GM10248 (cell line): ENCODE measurements at regions not wholly inside any gene's neighbourhood (a gene's known extent, or its start where the extent isn't known, plus 50 kb on each side); places are given as distances from the start of the nearest gene placed in this dataset.
"Not testable (repeated sequence)": the region's sequence is repeated elsewhere in the genome, so short reads cannot be mapped to it uniquely, and the experiment has no call there.

Experiments
- CTCF ChIA-PET: fragments of 300-600 bp; sonication (Branson Sonifier 250); formaldehyde crosslinking; extraction: SDS; loops from one replicate; lab custom pipeline; 2021; ENCODE audit warnings: antibody characterized with exemption; lab: Yijun Ruan, JAX
- POLR2A ChIA-PET: fragments of 350-650 bp; sonication (Branson Sonifier 250); formaldehyde crosslinking; extraction: SDS; loops from one replicate; lab custom pipeline; 2020; ENCODE audit warnings: antibody characterized with exemption; lab: Yijun Ruan, JAX
- DNase-seq: peaks from one replicate; pipeline ENCODE4 v3.0.0; 2012; ENCODE audit errors: extremely low spot score
- CTCF ChIP-seq: IDR thresholded peaks from 2 replicates; pipeline ENCODE4 v1.5.1; 2012; ENCODE audit warnings: mild to moderate bottlenecking, low read depth; ENCODE audit errors: extremely low read depth, missing control alignments, control extremely low read depth

GRCh38 chr4:10225096-10225495 lies 108.5 kb upstream of the WDR1 start:
- CTCF ChIA-PET: no interaction called here
- DNase-seq: no peak
- TF ChIP-seq CTCF: no peak
- POLR2A ChIA-PET: no interaction called here

GRCh38 chr4:10223782-10224181 lies 107.2 kb upstream of the WDR1 start:
- CTCF ChIA-PET: no interaction called here
- no peak for DNase-seq
- POLR2A ChIA-PET: no interaction called here
- TF ChIP-seq CTCF: no peak

GRCh38 chr4:10213481-10213880 lies 96.9 kb upstream of the WDR1 start:
- CTCF ChIA-PET: not testable (repeated sequence)

GRCh38 chr4:10212901-10213300 lies 96.3 kb upstream of the WDR1 start:
- ChIA-PET POLR2A (no interaction called here), CTCF (no interaction called here)
- no peak for DNase-seq
- TF ChIP-seq CTCF: no peak

More at GRCh38 chr4:10213481-10213880, 96.9 kb upstream of the WDR1 start:
- DNase-seq, POLR2A ChIA-PET: not testable (repeated sequence)

- CTCF ChIA-PET: no interaction called here
- POLR2A ChIA-PET: no interaction called here
- no peak for DNase-seq
- TF ChIP-seq CTCF: no peak
These were observed 95.8 kb upstream of the WDR1 start for GRCh38 chr4:10212400-10212799.

GRCh38 chr4:10207116-10207515 lies 90.5 kb upstream of the WDR1 start:
- POLR2A ChIA-PET: no interaction called here
- no peak for TF ChIP-seq CTCF
- DNase-seq: no peak
- CTCF ChIA-PET: interaction anchor here (1.2 to 1.4 kb wide), 2 partner anchors 30 to 33 kb away, joined by 3 read pairs; no protein-coding TSS in a partner anchor

GRCh38 chr4:10205223-10205622 lies 88.6 kb upstream of the WDR1 start:
- TF ChIP-seq CTCF: no peak
- ChIA-PET POLR2A (no interaction called here), CTCF (no interaction called here)
- no peak for DNase-seq
